ENCODE measurements at regions not wholly inside any gene's neighbourhood (a gene's known extent, or its start where the extent isn't known, plus 50 kb on each side); places are given as distances from the start of the nearest gene placed in this dataset.

- H3K27ac ChIP-seq: no peak overlapping the region
- 79 to 85% methylated on average over 2 of the region's 2 CpGs for WGBS, 2 donors
- peaks cover 0 to 5% (median 0%) of the 10 kb centered on the region in 3 donors for H3K4me1 ChIP-seq
- H3K36me3 ChIP-seq: no peaks in the 10 kb centered on the region
- H3K4me3 ChIP-seq: no peak overlapping the region
- H3K9me3 ChIP-seq: no peaks in the 10 kb centered on the region
- FAIRE-seq (no peak), ATAC-seq (peak in 1 of 4 donors; percentile 34), DNase-seq (no peak)
- TF ChIP-seq CTCF (IDR thresholded peaks at IDR 0.05): no peak
- no peaks in the 10 kb centered on the region for H3K27me3 ChIP-seq
- intact Hi-C loops (cut with DNase I): no loop called here
Observed at GRCh38 chr10:88186335-88186734, 322.9 kb downstream of the PTEN start.

- intact Hi-C loops (cut with DNase I): no loop called here
- Histone ChIP-seq H3K27ac (no peak overlapping the region), H3K9me3 (no peaks in the 10 kb centered on the region), H3K4me1 (peaks cover 0 to 5% (median 0%) of the 10 kb centered on the region in 3 donors), H3K36me3 (no peaks in the 10 kb centered on the region), H3K27me3 (no peaks in the 10 kb centered on the region), H3K4me3 (no peak overlapping the region)
- ATAC-seq (no peak), FAIRE-seq (no peak), DNase-seq (no peak)
- WGBS, 2 donors: 63 to 70% methylated on average over 2 of the region's 2 CpGs
- no peak for TF ChIP-seq CTCF (IDR thresholded peaks at IDR 0.05)
Observed at GRCh38 chr10:88187472-88187871, 324.0 kb downstream of the PTEN start.

- Histone ChIP-seq H3K27me3 (no peaks in the 10 kb centered on the region), H3K4me1 (peaks cover 0 to 7% (median 0%) of the 10 kb centered on the region in 3 donors), H3K4me3 (no peak overlapping the region), H3K27ac (no peak overlapping the region), H3K9me3 (no peaks in the 10 kb centered on the region), H3K36me3 (no peaks in the 10 kb centered on the region)
- FAIRE-seq (no peak), ATAC-seq (no peak), DNase-seq (no peak)
- WGBS, 2 donors: 89 to 90% methylated on average over 2 of the region's 2 CpGs
- intact Hi-C loops (cut with DNase I): no loop called here
- TF ChIP-seq CTCF (IDR thresholded peaks at IDR 0.05): no peak
Observed at GRCh38 chr10:88190123-88190522, 326.7 kb downstream of the PTEN start.

- intact Hi-C loops (cut with DNase I): no loop called here
- H3K27ac ChIP-seq: no peak overlapping the region
- H3K36me3 ChIP-seq: no peaks in the 10 kb centered on the region
- H3K4me1 ChIP-seq: peaks cover 0 to 4% (median 0%) of the 10 kb centered on the region in 3 donors
- WGBS, 2 donors: 77 to 90% methylated on average over 5 of the region's 5 CpGs
- H3K9me3 ChIP-seq: no peaks in the 10 kb centered on the region
- FAIRE-seq: no peak
- no peaks in the 10 kb centered on the region for H3K27me3 ChIP-seq
- no peak for DNase-seq
- no peak overlapping the region for H3K4me3 ChIP-seq
- no peak for ATAC-seq
- no peak for TF ChIP-seq CTCF (IDR thresholded peaks at IDR 0.05)
Observed at GRCh38 chr10:88190540-88191235, 327.3 kb downstream of the PTEN start.

GRCh38 chr10:88193018-88193417 lies 329.6 kb downstream of the PTEN start:
- no peak for ATAC-seq
- no peak overlapping the region for H3K27ac ChIP-seq
- WGBS, 2 donors: 92 to 93% methylated on average over 7 of the region's 7 CpGs
- no peaks in the 10 kb centered on the region for H3K36me3 ChIP-seq
- no peaks in the 10 kb centered on the region for H3K9me3 ChIP-seq
- DNase-seq: no peak
- H3K4me3 ChIP-seq: no peak overlapping the region
- FAIRE-seq: no peak
- TF ChIP-seq CTCF (IDR thresholded peaks at IDR 0.05): no peak
- H3K4me1 ChIP-seq: peaks cover 0 to 3% (median 0%) of the 10 kb centered on the region in 3 donors
- H3K27me3 ChIP-seq: no peaks in the 10 kb centered on the region
- intact Hi-C loops (cut with DNase I): no loop called here

Measured in pancreas (tissue), 10 donors.